ENCODE measurements at regions not wholly inside any gene's neighbourhood (a gene's known extent, or its start where the extent isn't known, plus 50 kb on each side); places are given as distances from the start of the nearest gene placed in this dataset.

- DNase-seq (ENCODE audit: low read depth) = no peak
- H3K4me3 ChIP-seq (ENCODE audit: low read depth, low read length) = no peak overlapping the region
- no peak for TF ChIP-seq CTCF (IDR thresholded peaks at IDR 0.05; ENCODE audit: insufficient read depth, low read depth, low read length)
Observed at GRCh38 chr3:110644203-110644602, 427.4 kb upstream of the NECTIN3 start.

- DNase-seq (ENCODE audit: low read depth) = no peak
- TF ChIP-seq CTCF (IDR thresholded peaks at IDR 0.05; ENCODE audit: insufficient read depth, low read depth, low read length) = no peak
- H3K4me3 ChIP-seq (ENCODE audit: low read depth, low read length) = no peak overlapping the region
Observed at GRCh38 chr3:110646055-110646454, 425.6 kb upstream of the NECTIN3 start.

- TF ChIP-seq CTCF (IDR thresholded peaks at IDR 0.05; ENCODE audit: insufficient read depth, low read depth, low read length) = no peak
- H3K4me3 ChIP-seq (ENCODE audit: low read depth, low read length) = no peak overlapping the region
- no peak for DNase-seq (ENCODE audit: low read depth)
Observed at GRCh38 chr3:110646496-110646895, 425.1 kb upstream of the NECTIN3 start.

- no peak overlapping the region for H3K4me3 ChIP-seq (ENCODE audit: low read depth, low read length)
- DNase-seq (ENCODE audit: low read depth) = no peak
- no peak for TF ChIP-seq CTCF (IDR thresholded peaks at IDR 0.05; ENCODE audit: insufficient read depth, low read depth, low read length)
Observed at GRCh38 chr3:110647586-110647985, 424.0 kb upstream of the NECTIN3 start.

GRCh38 chr3:110650741-110651140, 420.9 kb upstream of the NECTIN3 start:
- no peak for TF ChIP-seq CTCF (IDR thresholded peaks at IDR 0.05; ENCODE audit: insufficient read depth, low read depth, low read length)
- H3K4me3 ChIP-seq (ENCODE audit: low read depth, low read length) = no peak overlapping the region
- peak; percentile 17 for DNase-seq (ENCODE audit: low read depth)

- no peak for DNase-seq (ENCODE audit: low read depth)
- no peak for TF ChIP-seq CTCF (IDR thresholded peaks at IDR 0.05; ENCODE audit: insufficient read depth, low read depth, low read length)
- no peak overlapping the region for H3K4me3 ChIP-seq (ENCODE audit: low read depth, low read length)
Observed at GRCh38 chr3:110654843-110655502, 416.6 kb upstream of the NECTIN3 start.
